Stimulated activated CD4-positive, alpha-beta T cell treated with anti-CD3 and anti-CD28 coated beads, Interleukin-12 subunit alpha, Interleukin-12 subunit beta, amount 100 ng/mL, for 24 hours (primary cell): ENCODE measurements at regions not wholly inside any gene's neighbourhood (a gene's known extent, or its start where the extent isn't known, plus 50 kb on each side); places are given as distances from the start of the nearest gene placed in this dataset.

Experiments
- DNase-seq, 2 experiments: peaks; one replicate each; pipeline ENCODE4 v3.0.0-alpha.2; 2020; ENCODE audit warnings: low read depth in 2 of 2

DNA sequence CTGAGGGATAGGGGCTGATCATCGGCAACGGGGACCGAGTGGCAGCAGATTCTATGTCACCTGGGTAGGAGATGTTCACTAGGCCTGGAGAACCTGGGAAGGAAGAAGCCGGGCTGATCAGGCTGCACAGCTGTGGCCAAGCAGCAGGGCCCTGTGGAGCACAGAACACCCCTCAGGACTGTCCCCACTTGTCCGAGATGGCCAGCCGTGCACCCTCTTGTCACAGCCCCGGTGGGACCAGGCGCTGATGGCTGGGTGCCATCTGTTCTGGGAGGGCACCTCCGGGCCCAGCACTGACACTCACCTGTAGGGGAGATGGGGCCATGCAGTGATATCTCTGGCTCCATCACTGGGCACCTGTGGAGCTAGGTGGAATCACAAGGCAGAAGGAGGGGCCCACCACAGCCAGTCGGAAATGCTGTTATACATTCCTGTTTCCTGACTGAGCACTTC lies 217.9 kb upstream of the RAB6C start:
- no peak for DNase-seq

DNA sequence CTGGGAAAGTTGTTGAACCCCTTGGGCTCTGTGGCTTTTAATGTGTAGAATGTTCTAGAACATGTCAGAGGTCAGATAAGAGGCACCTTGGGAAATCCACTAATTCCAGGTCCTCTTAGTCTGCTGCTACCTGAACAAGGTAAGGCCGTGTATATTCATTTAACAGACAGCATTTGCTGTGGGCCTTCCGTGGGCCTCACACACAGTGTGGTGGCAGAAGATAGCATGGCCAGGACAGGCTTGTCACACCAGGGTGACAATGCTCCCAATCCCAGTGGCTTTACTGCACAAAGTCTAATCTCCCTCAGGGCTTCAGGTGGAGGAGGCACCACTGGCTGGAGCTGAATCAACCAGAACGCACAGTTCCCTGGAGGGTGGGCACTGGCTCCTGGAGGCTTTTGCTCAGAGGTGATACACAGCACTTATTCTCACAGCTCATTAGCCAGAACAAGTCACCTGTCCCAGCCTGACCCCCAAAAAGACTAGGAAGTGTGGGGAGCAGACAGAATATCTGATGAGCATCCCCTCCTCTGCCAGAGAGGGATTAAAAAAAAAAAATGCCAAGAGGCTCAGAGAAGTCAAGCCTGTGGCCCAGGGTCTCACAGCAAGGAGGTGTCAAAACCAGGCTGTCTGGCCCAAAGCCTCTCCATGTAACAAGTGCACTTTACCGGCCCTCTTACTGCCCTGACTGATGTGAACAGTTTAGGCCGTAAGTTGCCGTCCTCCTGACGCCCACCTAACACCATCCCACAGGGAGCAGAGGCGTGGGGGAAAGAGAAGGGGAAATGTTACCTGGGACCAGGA lies 216.9 kb upstream of the RAB6C start:
- DNase-seq, result no peak

DNA sequence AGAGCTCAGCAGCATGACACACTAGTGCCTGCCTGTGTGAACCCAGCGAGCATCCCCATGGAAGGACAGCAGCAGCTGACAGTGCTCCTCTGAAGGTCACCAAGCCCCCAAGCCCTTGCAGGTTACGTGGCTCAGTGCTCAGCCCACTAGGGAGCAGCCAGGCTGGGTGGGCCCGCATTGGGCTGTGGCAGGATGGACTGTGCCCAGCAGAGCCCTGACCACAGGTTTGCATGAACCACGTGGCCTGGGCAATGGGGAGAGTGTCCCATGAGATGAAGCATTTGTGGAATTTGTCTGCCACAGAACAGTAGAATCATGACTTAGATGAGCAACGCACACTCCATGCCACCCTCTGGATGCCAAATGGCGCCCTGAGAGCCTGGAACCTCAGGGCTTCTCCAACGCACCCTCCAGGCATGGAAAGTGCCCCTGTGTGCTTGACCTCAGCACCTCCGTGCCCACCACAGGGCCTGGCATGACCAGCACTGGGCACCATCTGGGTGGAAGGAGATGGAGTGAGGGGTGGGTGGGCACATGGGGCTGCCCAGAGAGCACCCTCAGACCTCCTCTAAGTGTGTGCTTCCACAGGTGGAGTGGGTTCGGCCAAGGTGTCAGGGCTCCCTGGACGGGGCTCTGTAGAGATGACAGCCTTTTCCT lies 216.1 kb upstream of the RAB6C start:
- no peak for DNase-seq

DNA sequence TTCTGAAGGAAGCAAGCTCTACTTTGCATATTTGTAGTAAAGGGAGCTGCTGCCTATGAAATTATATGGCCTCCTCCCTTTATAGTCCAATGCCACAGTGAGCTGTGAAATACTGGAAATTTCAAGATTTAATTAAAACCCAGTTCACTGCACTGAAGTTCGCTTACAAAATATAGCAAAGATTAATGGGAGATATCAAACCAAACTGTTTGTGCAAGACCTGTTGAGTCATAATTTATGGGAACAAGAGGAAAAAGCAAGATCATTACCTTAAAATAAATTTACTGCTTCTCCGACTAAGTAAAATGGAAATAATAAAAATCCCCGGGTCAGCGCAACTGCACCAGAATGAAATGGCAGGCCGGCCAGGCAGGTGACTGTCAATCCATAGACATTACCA lies 215.5 kb upstream of the RAB6C start:
- no peak for DNase-seq

DNA sequence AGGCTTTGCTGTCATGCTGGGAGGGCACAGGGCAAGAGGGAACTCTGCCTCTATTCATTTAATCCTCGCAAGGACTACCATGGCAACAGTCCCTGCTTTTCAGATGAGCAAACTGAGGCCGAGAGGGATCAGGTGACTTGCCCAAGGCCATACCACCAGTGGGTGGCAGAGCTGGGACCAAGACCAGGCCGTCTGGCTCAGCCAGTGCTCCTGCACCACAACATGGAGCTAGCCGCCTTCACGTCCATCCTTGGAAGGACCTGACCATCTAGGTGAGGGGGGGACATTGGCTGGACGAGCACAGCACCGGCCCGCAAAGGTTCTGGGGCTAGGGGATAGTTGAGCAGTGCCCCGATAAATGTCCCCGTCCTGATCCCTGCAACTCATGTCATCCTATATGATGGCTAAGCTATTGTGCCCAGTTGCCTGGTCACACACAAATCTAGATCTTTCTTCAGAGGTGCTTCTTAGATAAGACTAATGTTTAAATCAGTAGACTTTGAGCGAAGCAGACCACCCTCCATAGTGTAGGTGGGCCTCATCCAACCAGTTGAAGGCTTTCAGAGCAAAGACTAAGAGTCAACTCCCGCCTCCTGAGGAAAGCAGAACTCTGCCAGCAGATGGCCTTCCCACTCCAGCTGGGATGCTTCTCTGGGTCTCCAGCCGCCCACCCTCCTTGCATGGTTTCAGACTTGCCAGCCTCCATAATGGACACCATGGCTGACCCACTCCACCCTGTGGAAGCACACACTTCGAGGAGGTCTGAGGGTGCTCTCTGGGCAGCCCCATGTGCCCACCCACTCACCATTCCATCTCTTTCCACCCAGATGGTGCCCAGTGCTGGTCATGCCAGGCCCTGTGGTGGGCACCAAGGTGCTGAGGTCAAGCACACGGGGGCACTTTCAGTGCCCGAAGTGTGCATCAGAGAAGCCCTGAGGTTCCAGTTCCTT lies 214.8 kb upstream of the RAB6C start:
- no peak for DNase-seq

- no peak for DNase-seq
Measured at GRCh38 chr2:129765326-129765677, 214.2 kb upstream of the RAB6C start.

GRCh38 chr2:129765678-129766351 lies 213.7 kb upstream of the RAB6C start:
- no peak for DNase-seq

DNA sequence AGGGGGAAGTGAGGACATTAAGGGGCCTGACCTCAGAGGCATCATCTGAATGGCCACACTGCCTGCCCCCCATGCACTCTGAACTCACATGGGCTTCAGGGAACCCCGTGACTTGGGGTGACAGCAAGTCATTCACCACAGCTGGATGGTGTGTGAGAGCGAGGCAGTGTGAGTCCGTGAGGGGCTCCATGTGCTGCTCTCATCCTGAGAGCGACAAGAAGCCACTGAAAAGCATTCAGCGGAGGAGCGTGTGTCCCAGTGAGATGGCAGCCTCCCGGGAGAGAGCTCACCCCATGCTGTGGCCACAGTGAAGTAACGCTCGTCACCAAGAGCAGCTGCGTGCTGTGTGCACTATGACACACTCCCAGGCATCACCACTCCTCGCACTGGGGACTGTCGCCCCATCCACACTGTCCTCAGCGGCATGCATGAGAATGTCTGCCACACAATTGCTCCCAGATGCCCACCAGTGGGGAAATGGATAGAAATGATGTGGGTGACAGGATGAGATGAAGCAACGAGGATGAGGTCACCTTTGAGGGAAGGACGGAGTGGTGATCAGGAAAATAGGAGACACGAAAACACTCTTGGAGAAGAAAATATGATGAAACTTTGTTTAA lies 213.0 kb upstream of the RAB6C start:
- DNase-seq, result no peak

DNA sequence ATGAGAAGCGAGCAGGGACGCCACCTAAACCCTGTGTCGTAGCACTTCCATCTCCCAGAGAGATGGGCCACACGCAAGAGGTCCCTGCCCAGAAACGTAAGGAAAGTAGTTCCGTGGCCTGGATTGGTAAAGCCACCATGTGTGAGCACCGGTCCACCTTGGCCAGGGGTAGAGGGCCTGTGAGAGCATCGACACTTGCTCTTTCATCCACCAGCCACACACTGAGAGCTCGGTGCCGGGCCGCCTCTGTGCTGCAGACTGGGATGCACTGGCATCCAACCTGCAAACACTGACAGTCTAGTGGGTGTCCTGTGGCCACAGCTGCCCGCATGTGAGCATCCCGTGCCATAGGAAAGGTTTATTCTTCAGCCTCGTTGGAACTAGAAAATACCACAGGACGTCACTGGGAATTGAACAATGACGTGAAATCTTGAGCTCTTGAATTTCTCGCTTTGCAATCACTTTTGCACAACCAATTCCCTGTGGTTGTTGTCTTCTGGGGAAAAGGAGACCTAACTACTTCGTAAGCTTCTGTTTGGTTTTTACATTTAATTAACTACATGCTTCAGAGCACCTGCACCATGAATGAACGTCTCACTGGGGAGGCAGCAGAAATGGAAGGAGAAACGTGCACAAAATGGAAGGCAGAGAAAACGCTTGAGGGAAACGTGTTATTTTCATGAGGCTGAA lies 212.0 kb upstream of the RAB6C start:
- DNase-seq, result no peak

DNA sequence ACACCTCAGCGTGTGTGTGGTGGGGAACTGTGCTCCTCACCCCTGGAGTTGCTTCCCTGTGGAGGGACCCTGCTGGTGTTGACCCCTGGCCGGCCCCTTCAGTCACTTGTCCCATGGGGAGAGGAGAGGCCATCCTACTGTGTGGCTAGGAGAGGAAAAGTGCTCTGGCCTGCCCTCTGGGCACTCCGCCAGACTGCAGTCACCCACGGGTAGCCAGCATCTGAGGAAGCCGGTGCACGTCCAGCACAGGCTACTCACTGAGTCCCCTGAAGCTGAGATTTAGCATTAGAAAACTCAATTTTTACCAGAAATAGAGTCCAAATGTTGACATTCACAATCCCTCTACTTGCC lies 211.5 kb upstream of the RAB6C start:
- no peak for DNase-seq

- DNase-seq, result no peak
Measured at GRCh38 chr2:129768485-129769184, 210.8 kb upstream of the RAB6C start.

DNA sequence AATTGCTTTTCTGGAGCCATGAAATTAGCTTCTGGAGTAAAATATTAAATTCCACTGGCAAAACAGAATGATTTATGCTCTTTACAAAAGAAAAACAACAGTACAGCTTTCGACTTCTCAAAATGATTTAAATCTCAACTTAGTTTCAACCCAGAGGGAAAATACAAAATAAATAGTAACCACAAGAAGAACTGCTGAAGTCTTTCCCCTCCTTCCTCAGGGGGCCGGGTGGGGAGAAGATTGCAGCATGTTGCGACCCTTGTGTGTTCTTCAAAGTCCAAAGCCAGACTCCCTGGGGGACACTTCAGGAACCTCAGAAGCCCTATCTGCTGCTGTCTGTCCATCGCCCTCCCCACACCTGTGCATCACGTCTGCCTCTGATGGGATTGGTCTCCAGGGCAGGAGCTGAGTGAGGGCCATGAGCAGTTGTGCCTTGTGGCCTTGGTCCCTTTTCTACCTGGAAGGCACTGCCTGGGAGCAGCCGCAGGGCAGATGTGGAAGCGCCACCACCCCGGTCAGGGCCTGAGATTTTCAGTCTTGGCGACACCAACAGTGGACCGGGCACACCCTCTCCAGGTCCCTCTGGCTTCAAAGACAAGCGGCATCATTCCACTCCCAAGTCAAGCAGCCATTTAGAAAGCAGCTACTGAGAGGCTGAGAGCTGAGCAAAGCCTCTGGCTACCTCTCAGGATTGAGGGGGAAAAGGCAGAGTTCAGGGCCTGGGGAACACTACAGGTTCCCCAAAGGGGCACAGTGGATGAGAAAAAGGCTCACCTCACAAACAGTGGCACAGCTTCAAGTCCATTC lies 210.1 kb upstream of the RAB6C start:
- DNase-seq, result no peak

DNA sequence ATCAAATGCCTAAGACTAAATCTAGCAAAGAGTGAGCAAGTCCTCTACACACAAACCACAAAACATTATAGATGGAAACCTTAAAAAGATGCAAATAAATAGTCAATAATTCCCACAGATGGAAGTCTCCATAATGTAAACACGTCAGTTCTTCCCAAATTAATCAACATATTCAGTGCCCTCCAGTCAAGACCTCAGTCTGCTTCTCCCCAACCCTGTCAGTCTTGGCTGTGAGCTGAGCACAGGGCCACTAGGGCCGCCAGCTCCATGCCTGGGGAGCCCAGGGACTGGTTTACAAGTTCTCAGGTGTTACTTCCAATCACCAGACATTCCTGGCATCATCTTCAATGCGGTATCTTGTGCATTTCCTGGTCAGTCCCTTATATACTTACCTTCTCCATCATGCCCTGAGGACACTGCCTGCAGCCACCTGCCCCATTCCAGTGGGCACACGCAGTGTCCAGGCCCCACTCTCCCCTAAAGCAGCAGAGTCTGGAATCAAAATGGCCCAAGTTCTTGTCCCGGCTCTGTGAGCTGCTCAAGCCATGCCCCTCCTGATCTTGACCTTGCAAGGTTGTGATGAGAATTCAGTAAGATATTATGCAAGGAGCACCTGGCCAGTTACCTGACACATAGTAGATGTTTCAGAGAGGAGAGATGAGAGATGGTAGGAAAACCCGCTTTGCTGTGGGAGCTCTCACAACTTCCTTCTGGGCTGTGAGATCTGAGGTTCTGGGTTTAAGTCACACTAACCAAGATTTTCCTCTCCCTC lies 207.9 kb upstream of the RAB6C start:
- no peak for DNase-seq

- no peak for DNase-seq
Measured at GRCh38 chr2:129772190-129772579, 207.3 kb upstream of the RAB6C start.

DNA sequence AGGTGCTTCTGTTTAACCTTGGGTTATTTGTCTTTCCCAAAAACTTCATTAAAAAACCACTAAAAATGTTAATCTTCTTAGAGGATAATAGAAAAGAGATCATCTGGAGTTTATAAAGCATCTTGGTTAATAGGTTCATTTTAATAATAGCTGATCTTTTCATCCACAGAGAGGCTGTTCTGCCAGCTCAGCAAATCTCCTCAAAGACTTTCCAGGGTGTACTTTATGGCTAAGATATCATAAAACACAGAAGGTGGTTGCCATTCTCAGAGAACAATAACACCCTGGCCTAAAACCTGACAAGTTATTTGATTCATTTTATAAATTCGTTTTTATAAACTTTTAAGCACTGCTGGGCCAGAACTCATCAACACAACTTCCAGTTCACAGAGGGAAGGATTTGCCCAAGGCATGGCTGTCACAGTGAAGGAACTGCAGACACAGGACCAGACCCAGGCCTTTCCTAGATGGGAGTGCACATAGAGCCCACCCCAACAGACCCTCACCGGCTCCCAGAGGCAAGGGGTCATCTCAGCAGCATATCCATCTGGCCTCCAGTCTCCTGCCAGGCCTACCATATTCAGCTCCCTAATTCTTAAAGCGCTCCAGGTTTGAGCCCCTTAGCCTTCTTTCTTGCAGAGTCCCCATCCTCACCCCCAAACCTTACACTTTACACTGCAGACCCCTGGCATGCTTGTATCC lies 203.4 kb upstream of the RAB6C start:
- DNase-seq, result no peak

GRCh38 chr2:129777146-129777545 lies 202.3 kb upstream of the RAB6C start:
- DNase-seq, result no peak

DNA sequence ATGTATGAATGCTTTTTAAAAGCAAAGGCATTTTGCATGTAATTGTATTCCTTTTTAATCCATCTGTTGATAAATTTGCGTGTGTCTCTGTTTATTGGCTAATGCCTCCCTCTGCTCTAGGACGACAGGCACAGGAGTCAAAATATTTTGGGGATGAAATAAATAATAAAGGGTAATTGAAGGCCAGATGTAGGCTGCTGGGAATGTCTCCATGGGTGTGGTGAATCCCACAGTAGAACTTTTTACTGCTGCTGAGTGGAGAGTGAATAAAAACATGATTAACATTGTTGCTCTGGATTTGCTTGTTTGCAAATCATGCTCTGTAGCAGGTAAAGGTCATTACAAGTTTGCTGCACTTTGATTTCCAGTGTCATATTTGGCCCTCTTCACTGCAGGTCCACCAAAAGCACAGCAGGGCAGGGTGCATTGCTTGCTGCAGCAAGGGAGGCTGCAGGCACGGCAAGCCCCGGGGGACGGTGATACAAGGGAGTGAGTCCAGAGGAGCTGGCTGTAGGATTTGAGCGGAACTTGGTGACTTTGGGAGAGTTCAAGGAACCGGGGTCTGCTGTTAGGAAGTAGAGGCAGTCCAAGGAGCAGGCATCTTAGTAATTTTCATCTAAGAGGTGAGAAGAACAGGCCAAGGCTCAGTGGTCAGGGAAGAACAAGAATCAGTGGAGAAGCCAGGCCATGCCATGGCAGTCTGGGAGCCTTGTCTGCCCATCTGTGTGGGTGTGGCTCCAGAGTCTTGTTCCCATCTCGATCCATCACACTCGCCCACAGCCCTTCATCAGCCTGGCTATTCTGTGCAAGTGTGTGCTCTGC lies 201.5 kb upstream of the RAB6C start:
- no peak for DNase-seq
